GM19467 (cell line): ENCODE measurements at regions not wholly inside any gene's neighbourhood (a gene's known extent, or its start where the extent isn't known, plus 50 kb on each side); places are given as distances from the start of the nearest gene placed in this dataset.
"Not testable (repeated sequence)": the region's sequence is repeated elsewhere in the genome, so short reads cannot be mapped to it uniquely, and the experiment has no call there.

Experiments used
- ATAC-seq: cut with Tn5 transposase; IDR thresholded peaks from one replicate; pipeline ENCODE4 v1.9.1; 2021; ENCODE audit warnings: mild to moderate bottlenecking, moderate library complexity; ENCODE audit not compliant: unreplicated experiment

- ATAC-seq = no peak
Measured at GRCh38 chr4:150018257-150018656, 60.0 kb upstream of the DCLK2 start.

- no peak for ATAC-seq
Measured at GRCh38 chr4:150021483-150021882, 56.8 kb upstream of the DCLK2 start.

GRCh38 chr4:150023489-150023888, 54.8 kb upstream of the DCLK2 start:
- ATAC-seq = no peak

- ATAC-seq = not testable (repeated sequence)
Measured at GRCh38 chr4:150026987-150027386, 51.3 kb upstream of the DCLK2 start.
